Chondrocyte (in vitro differentiated cells): ENCODE measurements at regions not wholly inside any gene's neighbourhood (a gene's known extent, or its start where the extent isn't known, plus 50 kb on each side); places are given as distances from the start of the nearest gene placed in this dataset.
"Not testable (repeated sequence)": the region's sequence is repeated elsewhere in the genome, so short reads cannot be mapped to it uniquely, and the experiment has no call there.

Experiments used
- DNase-seq: peaks from one replicate; pipeline ENCODE4 v3.0.0; 2021; ENCODE audit warnings: mixed read lengths, low spot score
- H3K27ac Mint-ChIP-seq: one replicate; pipeline ENCODE4 v1.8.0; 2021; ENCODE audit warnings: mild to moderate bottlenecking, moderate library complexity, mixed read lengths; ENCODE audit not compliant: unreplicated experiment
- H3K27me3 Mint-ChIP-seq: 2 replicates; pipeline ENCODE4 v1.8.0; 2021; ENCODE audit warnings: low read depth, mixed read lengths
- H3K36me3 Mint-ChIP-seq: 2 replicates; pipeline ENCODE4 v1.8.0; 2021; ENCODE audit warnings: low read depth, mixed read lengths
- H3K4me1 Mint-ChIP-seq: 2 replicates; pipeline ENCODE4 v1.8.0; 2021; ENCODE audit warnings: low read depth, mild to moderate bottlenecking, mixed read lengths
- H3K4me3 Mint-ChIP-seq: one replicate; pipeline ENCODE4 v1.8.0; 2021; ENCODE audit warnings: mild to moderate bottlenecking, moderate library complexity, mixed read lengths; ENCODE audit not compliant: unreplicated experiment
- H3K9me3 Mint-ChIP-seq: 2 replicates; pipeline ENCODE4 v1.8.0; 2021; ENCODE audit warnings: low read depth, mixed read lengths
- TF ChIP-seq, protein P1 (sequence below): fragments of 200-600 bp; sonication (generic); IDR thresholded peaks from 2 replicates; pipeline ENCODE4 v1.5.0; 2021; ENCODE audit warnings: antibody characterized with exemption, mild to moderate bottlenecking, moderate library complexity

DNA sequence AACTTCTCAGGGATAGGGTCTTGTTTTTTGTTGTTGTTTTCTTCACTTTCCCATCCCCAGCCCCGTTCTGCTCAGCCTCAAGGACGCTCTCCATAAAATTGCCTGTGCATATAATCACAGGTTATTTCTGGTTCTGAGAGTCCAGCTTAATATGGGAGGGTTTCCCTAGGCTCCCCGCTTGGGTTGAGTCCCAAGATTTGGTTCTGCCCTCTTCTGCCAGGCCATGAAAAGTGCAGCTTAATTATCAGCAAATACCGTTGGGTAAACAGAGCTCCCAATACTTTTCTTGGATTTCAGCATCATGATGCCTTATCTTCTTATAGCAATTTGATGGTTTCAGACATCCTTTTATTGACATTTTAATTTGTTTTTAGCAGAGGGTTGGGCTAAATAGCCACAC lies 75.6 kb downstream of the GRIN2B start:
- H3K9me3 Mint-ChIP-seq, result peaks cover 12% of the 10 kb centered on the region
- no peak overlapping the region for H3K4me3 Mint-ChIP-seq
- H3K27ac Mint-ChIP-seq, result no peak overlapping the region
- no peaks in the 10 kb centered on the region for H3K4me1 Mint-ChIP-seq
- H3K36me3 Mint-ChIP-seq, result peaks cover 1% of the 10 kb centered on the region
- H3K27me3 Mint-ChIP-seq, result peaks cover 7% of the 10 kb centered on the region
- no peak for DNase-seq
- TF ChIP-seq, protein P1, sequence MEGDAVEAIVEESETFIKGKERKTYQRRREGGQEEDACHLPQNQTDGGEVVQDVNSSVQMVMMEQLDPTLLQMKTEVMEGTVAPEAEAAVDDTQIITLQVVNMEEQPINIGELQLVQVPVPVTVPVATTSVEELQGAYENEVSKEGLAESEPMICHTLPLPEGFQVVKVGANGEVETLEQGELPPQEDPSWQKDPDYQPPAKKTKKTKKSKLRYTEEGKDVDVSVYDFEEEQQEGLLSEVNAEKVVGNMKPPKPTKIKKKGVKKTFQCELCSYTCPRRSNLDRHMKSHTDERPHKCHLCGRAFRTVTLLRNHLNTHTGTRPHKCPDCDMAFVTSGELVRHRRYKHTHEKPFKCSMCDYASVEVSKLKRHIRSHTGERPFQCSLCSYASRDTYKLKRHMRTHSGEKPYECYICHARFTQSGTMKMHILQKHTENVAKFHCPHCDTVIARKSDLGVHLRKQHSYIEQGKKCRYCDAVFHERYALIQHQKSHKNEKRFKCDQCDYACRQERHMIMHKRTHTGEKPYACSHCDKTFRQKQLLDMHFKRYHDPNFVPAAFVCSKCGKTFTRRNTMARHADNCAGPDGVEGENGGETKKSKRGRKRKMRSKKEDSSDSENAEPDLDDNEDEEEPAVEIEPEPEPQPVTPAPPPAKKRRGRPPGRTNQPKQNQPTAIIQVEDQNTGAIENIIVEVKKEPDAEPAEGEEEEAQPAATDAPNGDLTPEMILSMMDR, result no peak

DNA sequence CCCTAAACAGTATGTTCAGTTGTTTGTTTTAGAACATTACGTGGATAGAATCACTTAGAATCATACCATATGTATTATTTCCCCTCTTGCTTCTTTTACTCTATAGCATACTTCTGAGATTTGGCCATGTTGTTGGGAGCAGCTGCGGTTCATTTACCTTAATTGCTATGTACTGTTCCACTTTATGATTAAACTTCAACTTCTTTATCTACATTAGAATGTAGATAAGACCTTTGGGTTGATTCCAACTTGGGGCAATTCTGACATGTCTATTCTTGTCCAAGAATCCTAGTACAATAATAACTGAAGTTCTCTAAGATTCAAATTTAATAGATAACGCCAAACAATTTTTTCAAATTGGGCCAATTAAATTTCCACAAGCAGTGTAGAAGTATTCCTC lies 80.7 kb downstream of the GRIN2B start:
- TF ChIP-seq, protein P1, result no peak
- H3K27ac Mint-ChIP-seq, result no peak overlapping the region
- H3K4me1 Mint-ChIP-seq, result no peaks in the 10 kb centered on the region
- H3K27me3 Mint-ChIP-seq, result no peaks in the 10 kb centered on the region
- no peak overlapping the region for H3K4me3 Mint-ChIP-seq
- H3K36me3 Mint-ChIP-seq, result peaks cover 1% of the 10 kb centered on the region
- H3K9me3 Mint-ChIP-seq, result peaks cover 8% of the 10 kb centered on the region
- DNase-seq, result no peak

DNA sequence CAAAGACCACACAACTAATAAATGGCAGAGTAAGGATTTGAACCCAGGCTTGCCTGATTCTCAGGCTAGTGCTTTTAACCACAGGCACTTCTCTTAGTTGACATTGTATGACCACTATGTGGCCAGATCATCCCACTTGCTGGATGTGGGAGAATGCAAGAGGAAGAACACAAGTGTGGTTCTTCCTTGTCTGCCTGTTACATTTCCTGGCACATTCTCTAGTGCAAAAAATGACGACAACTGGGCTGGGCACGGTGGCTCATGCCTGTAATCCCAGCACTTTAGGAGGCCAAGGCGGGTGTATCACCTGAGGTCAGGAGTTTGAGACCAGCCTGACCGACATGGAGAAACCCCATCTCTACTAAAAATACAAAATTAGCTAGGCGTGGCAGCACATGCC lies 83.0 kb downstream of the GRIN2B start:
- not testable (repeated sequence) for H3K27ac Mint-ChIP-seq, H3K4me3 Mint-ChIP-seq, H3K27me3 Mint-ChIP-seq, H3K9me3 Mint-ChIP-seq, H3K4me1 Mint-ChIP-seq, DNase-seq, H3K36me3 Mint-ChIP-seq

DNA sequence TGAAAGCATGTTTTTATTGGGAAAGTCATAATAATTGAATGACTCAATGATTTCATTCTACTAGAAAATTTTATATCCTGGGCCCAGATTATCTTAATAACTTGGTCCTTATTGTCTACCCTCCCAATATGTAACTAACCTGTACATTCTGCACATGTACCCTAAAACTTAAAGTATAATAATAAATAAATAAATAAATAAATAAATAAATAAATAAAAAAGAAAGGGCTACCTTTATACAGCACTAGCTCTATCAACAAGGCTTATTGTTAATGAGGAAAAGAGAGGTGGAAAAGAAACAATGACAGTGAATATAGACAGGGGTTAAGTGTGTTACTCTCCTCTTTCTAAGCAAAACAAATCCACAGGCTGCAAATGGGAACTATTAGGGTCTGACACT lies 83.6 kb downstream of the GRIN2B start:
- TF ChIP-seq, protein P1, result no peak
- no peak for DNase-seq
- no peaks in the 10 kb centered on the region for H3K27me3 Mint-ChIP-seq
- no peaks in the 10 kb centered on the region for H3K4me1 Mint-ChIP-seq
- no peaks in the 10 kb centered on the region for H3K36me3 Mint-ChIP-seq
- no peak overlapping the region for H3K27ac Mint-ChIP-seq
- H3K9me3 Mint-ChIP-seq, result no peaks in the 10 kb centered on the region
- H3K4me3 Mint-ChIP-seq, result no peak overlapping the region

DNA sequence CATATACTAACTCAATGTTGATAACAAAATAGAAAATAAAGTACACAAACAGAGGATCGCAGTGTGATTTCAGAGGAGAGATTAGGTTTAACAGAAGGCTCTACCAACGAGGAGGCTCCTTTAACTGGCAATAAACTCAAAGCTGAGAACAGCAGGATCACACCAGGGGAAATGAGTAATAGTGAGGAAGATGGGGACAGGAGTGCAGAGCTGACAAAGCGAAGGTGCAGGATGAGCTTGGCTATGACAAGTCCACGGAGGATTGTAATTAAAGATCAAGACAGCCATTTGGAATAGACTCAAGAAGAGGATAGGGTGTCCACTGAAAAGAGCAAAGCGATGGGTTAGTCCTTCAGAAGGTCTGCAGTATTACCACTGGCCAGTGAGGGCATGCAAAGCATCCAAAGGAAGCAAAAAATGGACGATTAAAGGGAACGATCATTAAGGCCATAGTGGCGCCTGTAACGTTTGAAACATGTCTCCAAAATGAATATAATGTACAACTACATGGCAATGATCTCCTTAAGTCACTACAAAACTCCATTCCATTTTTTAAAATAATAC lies 85.3 kb downstream of the GRIN2B start:
- no peaks in the 10 kb centered on the region for H3K36me3 Mint-ChIP-seq
- H3K27ac Mint-ChIP-seq, result no peak overlapping the region
- H3K4me1 Mint-ChIP-seq, result no peaks in the 10 kb centered on the region
- TF ChIP-seq, protein P1, result no peak
- no peak for DNase-seq
- H3K9me3 Mint-ChIP-seq, result no peaks in the 10 kb centered on the region
- H3K4me3 Mint-ChIP-seq, result no peak overlapping the region
- H3K27me3 Mint-ChIP-seq, result no peaks in the 10 kb centered on the region

DNA sequence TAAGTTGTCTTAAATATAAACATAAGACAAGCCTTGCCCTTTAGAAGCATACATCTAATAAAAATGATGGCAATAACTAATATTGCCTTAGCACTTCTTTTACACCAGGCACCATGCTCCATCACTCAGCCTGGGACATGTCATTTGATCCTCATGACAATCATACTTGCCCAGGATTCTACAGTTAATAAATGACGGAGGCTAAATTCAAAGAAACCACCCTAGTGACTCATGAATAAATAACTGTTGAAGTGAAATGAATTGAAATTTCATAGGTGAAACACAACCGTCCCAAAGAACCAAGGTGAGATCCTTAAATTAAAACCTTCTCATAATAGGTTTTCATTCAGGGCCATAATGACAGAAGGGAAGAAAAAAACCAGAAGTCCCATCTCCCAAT lies 89.5 kb downstream of the GRIN2B start:
- Mint-ChIP-seq H3K36me3 (no peaks in the 10 kb centered on the region), H3K9me3 (no peaks in the 10 kb centered on the region), H3K4me1 (no peaks in the 10 kb centered on the region), H3K27me3 (no peaks in the 10 kb centered on the region), H3K27ac (no peak overlapping the region), H3K4me3 (no peak overlapping the region)
- no peak for DNase-seq
- TF ChIP-seq, protein P1, result no peak
